ENCODE measurements at regions not wholly inside any gene's neighbourhood (a gene's known extent, or its start where the extent isn't known, plus 50 kb on each side); places are given as distances from the start of the nearest gene placed in this dataset.
"Not testable (repeated sequence)": the region's sequence is repeated elsewhere in the genome, so short reads cannot be mapped to it uniquely, and the experiment has no call there.

DNA sequence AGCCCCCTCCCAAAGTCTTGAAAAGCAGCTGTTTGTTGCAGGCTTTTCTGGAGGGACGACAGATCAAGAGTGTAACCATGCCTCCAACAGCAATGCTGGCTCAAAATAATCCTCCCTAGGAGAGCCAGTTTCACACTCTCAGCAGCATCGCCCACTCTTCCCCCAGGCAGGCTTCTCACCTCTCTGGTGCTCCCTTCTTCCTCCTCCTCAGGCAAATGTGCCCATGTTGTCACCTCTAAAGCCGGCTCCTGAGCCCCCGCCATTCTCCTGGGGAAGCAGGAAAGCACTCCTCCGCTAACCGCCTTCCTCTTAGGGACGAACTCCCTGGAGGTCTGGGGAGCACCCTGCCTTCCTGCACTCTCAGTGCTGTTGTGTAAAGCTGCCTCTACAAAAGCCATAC is 98.9 kb upstream of the SGCG start:
- no peak overlapping the region for H3K27ac ChIP-seq
- TF ChIP-seq Cebpa-rat (IDR thresholded peaks at IDR 0.05) = no peak
- H3K9me3 ChIP-seq (replicated peaks in 1 of 11) = peaks cover 5 to 16% (median 12%) of the 10 kb centered on the region in 11 experiments; a peak in 14 of 22 replicates
- H3K4me3 ChIP-seq = no peak overlapping the region
- no peaks in the 10 kb centered on the region for H4K20me1 ChIP-seq
- H3K9ac ChIP-seq = no peak overlapping the region
- 0 out of 22 replicates have a peak overlapping the region, but pooled peaks of 1 of the 11 experiments have one; percentile 12 for H3K4me2 ChIP-seq
- H3K27me3 ChIP-seq = no peaks in the 10 kb centered on the region
- H3K36me3 ChIP-seq = no peaks in the 10 kb centered on the region
- peaks cover 0 to 6% (median 0%) of the 10 kb centered on the region in 10 experiments; a peak in 6 of 20 replicates for H3K4me1 ChIP-seq

DNA sequence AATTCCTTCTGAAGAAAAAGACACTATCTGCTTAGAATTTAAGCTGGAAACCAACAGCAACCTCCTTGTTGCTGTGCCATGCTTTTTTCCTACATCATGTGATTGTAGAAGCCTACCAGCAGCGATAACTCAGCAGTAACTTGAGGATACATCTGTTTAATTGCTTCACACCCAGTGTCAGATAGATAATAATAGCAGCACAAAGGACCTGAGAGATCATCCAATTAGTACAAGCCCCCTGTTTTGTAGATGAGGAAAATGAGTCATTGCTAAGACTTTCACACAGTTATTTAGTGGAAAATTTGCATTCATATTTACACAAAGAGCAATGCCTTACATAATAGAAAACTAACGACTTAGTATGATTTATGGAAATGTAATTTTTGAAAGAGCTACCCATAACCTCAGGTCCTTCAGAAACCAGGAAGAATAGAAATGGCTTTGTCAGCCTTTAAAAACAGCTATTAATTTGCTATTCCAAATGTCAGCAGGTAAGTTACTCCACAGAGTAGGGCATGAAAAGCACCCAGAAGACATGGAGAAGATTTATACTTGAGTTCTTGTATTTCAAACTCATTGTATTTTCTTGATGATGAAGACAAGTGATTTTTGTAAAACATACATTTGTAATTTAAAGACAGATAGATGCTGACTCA is 93.7 kb upstream of the SGCG start:
- no peaks in the 10 kb centered on the region for H4K20me1 ChIP-seq
- no peak for TF ChIP-seq Cebpa-rat (IDR thresholded peaks at IDR 0.05)
- H3K4me3 ChIP-seq = no peak overlapping the region
- no peaks in the 10 kb centered on the region for H3K27me3 ChIP-seq
- H3K9ac ChIP-seq = peak overlapping the region in 1 of 11 experiments; percentile 52; a peak in 2 of 22 replicates
- H3K9me3 ChIP-seq (replicated peaks in 1 of 11) = peaks cover 4 to 12% (median 8%) of the 10 kb centered on the region in 11 experiments; a peak in 12 of 22 replicates
- H3K4me1 ChIP-seq = peaks cover 0 to 17% (median 0%) of the 10 kb centered on the region in 10 experiments; a peak in 6 of 20 replicates
- H3K4me2 ChIP-seq = peak overlapping the region in 3 of 11 experiments; percentile 12 to 59 (median 58); a peak in 5 of 22 replicates
- H3K36me3 ChIP-seq = no peaks in the 10 kb centered on the region
- H3K27ac ChIP-seq = peak overlapping the region in 5 of 11 experiments; percentile 11 to 72 (median 40); a peak in 4 of 22 replicates

GRCh38 chr13:23087880-23088279 is 92.9 kb upstream of the SGCG start:
- Histone ChIP-seq H3K27ac (peak overlapping the region in 2 of 11 experiments; percentile 40 to 45; a peak in 2 of 22 replicates), H3K4me3 (no peak overlapping the region), H3K4me2 (peak overlapping the region in 1 of 11 experiments; percentile 58; a peak in 2 of 22 replicates), H3K9ac (no peak overlapping the region), H4K20me1 (no peaks in the 10 kb centered on the region), H3K9me3 (replicated peaks in 1 of 11) (peaks cover 4 to 12% (median 8%) of the 10 kb centered on the region in 11 experiments; a peak in 12 of 22 replicates), H3K27me3 (no peaks in the 10 kb centered on the region), H3K4me1 (peaks cover 0 to 20% (median 0%) of the 10 kb centered on the region in 10 experiments; a peak in 6 of 20 replicates), H3K36me3 (no peaks in the 10 kb centered on the region)
- TF ChIP-seq Cebpa-rat (IDR thresholded peaks at IDR 0.05) = no peak

- no peak overlapping the region for H3K4me2 ChIP-seq
- H3K9me3 ChIP-seq (replicated peaks in 1 of 11) = peaks cover 0 to 11% (median 8%) of the 10 kb centered on the region in 11 experiments; a peak in 9 of 22 replicates
- 0 out of 20 replicates have a peak, but pooled peaks cover 0 to under 1% (median 0%) of the 10 kb centered on the region in 10 experiments for H3K4me1 ChIP-seq
- no peaks in the 10 kb centered on the region for H4K20me1 ChIP-seq
- no peaks in the 10 kb centered on the region for H3K27me3 ChIP-seq
- no peak overlapping the region for H3K27ac ChIP-seq
- no peak overlapping the region for H3K9ac ChIP-seq
- no peak overlapping the region for H3K4me3 ChIP-seq
- TF ChIP-seq Cebpa-rat (IDR thresholded peaks at IDR 0.05) = peak in 5 of 11 experiments; percentile 19 to 63 (median 41); a peak in 6 of 22 replicates
- H3K36me3 ChIP-seq = no peaks in the 10 kb centered on the region
Measured at GRCh38 chr13:23098161-23098907, 82.4 kb upstream of the SGCG start.

- Histone ChIP-seq H4K20me1 (no peaks in the 10 kb centered on the region), H3K4me1 (peaks cover 0 to 23% (median 7%) of the 10 kb centered on the region in 10 experiments; a peak in 10 of 20 replicates), H3K9ac (no peak overlapping the region), H3K9me3 (replicated peaks in 1 of 11) (peaks cover 5 to 25% (median 19%) of the 10 kb centered on the region in 11 experiments; a peak in 18 of 22 replicates), H3K27ac (no peak overlapping the region), H3K4me3 (no peak overlapping the region), H3K36me3 (no peaks in the 10 kb centered on the region), H3K4me2 (peak overlapping the region in 7 of 11 experiments; percentile 8 to 52 (median 29); a peak in 13 of 22 replicates), H3K27me3 (no peaks in the 10 kb centered on the region)
- no peak for TF ChIP-seq Cebpa-rat (IDR thresholded peaks at IDR 0.05)
Measured at GRCh38 chr13:23105051-23105450, 75.7 kb upstream of the SGCG start.

DNA sequence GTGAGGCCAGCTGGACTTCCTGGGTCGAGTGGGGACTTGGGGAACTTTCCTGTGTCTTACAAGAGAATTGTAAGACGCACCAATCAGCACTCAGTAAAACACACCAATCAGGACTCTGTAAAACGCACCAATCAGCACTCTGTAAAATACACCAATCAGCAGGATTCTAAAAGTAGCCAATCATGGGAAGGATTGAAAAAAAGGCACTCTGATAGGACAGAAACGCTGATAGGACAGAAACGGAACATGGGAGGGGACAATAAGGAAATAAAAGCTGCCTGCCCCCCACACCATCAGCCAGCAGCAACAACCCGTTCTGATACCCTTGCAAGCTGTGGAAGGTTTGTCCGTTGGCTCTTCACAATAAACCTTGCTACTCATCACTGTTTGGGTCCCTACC is 73.1 kb upstream of the SGCG start:
- Histone ChIP-seq H3K4me2 (no peak overlapping the region), H3K36me3 (no peaks in the 10 kb centered on the region), H3K27me3 (no peaks in the 10 kb centered on the region), H3K4me1 (peaks cover 0 to 23% (median 7%) of the 10 kb centered on the region in 10 experiments; a peak in 10 of 20 replicates), H3K9me3 (replicated peaks in 1 of 11) (peaks cover 5 to 15% (median 11%) of the 10 kb centered on the region in 11 experiments; a peak in 17 of 22 replicates), H3K4me3 (no peak overlapping the region), H3K27ac (no peak overlapping the region), H4K20me1 (no peaks in the 10 kb centered on the region), H3K9ac (no peak overlapping the region)
- TF ChIP-seq Cebpa-rat (IDR thresholded peaks at IDR 0.05) = no peak

DNA sequence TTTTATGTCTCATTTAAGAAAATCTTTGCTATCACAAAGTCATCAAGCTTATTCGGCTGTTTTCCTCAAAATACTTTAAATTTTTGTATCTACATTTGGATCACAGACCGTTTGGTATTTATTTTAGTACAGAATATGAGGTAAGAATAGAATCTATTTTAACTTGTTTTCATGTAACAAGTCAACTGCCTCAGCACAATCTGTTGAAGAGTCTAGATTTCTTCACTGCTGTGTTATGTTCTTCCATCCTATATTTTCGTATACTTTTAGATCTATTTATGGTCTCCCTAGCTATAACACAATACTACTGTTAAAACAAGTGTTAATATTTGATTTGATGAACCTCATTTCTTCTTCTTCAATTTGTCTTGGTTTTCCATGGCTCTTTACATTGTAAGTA is 61.6 kb upstream of the SGCG start:
- Histone ChIP-seq H3K27ac (no peak overlapping the region), H3K4me3 (no peak overlapping the region), H4K20me1 (no peaks in the 10 kb centered on the region), H3K9ac (no peak overlapping the region), H3K4me1 (no peaks in the 10 kb centered on the region), H3K9me3 (replicated peaks in 1 of 11) (peaks cover 0 to 7% (median 0%) of the 10 kb centered on the region in 11 experiments; a peak in 5 of 22 replicates), H3K36me3 (no peaks in the 10 kb centered on the region), H3K27me3 (no peaks in the 10 kb centered on the region), H3K4me2 (no peak overlapping the region)
- TF ChIP-seq Cebpa-rat (IDR thresholded peaks at IDR 0.05) = no peak

DNA sequence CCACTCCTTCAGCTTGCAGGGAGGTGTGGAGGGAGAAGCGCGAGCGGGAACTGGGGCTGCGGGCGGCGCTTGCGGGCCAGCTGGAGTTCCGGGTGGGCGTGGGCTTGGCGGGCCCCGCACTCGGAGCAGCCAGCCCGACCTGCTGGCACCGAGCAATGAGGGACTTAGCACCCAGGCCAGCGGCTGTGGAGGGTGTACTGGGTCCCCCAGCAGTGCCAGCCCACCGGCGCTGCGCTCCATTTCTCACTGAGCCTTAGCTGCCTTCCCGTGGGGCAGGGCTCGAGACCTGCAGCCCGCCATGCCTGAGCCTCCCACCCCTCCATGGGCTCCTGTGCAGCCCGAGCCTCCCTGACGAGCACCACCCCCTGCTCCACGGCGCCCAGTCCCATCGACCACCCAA is 53.2 kb upstream of the SGCG start:
- not testable (repeated sequence) for H3K4me3 ChIP-seq, H4K20me1 ChIP-seq, H3K9ac ChIP-seq, H3K36me3 ChIP-seq, H3K27ac ChIP-seq, H3K27me3 ChIP-seq, H3K4me2 ChIP-seq
- Histone ChIP-seq H3K4me1 (peaks cover 0 to 23% (median 2%) of the 10 kb centered on the region in 10 experiments; a peak in 10 of 20 replicates), H3K9me3 (replicated peaks in 1 of 11) (peaks cover 0 to 14% (median 4%) of the 10 kb centered on the region in 11 experiments; a peak in 6 of 22 replicates)

DNA sequence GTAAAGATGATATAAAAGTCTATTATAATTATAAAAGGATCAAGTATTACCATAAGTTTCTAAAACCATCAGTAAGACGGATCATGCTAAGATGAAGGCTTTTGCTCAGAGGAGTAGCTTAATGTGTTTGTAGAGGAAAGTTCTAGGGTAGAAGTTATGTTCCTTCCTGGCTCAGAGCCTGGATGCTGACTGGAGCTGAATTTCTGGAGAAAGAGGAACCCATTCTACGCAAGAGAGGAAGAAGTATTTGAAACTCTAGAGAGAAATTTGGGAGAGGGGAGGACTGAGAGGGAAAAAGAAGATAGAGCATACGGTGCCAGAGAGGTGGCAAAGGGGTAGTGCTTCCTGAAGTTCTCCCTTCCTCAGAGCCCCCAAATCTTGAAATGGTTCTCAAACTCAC is 51.4 kb upstream of the SGCG start:
- TF ChIP-seq Cebpa-rat (IDR thresholded peaks at IDR 0.05) = no peak
- Histone ChIP-seq H3K4me3 (no peak overlapping the region), H3K9ac (no peak overlapping the region), H3K27me3 (no peaks in the 10 kb centered on the region), H3K4me1 (peaks cover 0 to 23% (median 2%) of the 10 kb centered on the region in 10 experiments; a peak in 11 of 20 replicates), H4K20me1 (no peaks in the 10 kb centered on the region), H3K27ac (peak overlapping the region in 4 of 11 experiments; percentile 8 to 63 (median 34); a peak in 4 of 22 replicates), H3K9me3 (replicated peaks in 1 of 11) (peaks cover 0 to 7% (median 3%) of the 10 kb centered on the region in 11 experiments; a peak in 5 of 22 replicates), H3K4me2 (peak overlapping the region in 5 of 11 experiments; percentile 40 to 84 (median 69); a peak in 10 of 22 replicates), H3K36me3 (no peaks in the 10 kb centered on the region)

Data from BLaER1 treated with 17β-estradiol and CSF1 and Interleukin-3, amounts not matched to agents 10 nM and 100 nM (cell line).